ENCODE measurements at regions not wholly inside any gene's neighbourhood (a gene's known extent, or its start where the extent isn't known, plus 50 kb on each side); places are given as distances from the start of the nearest gene placed in this dataset.

DNA sequence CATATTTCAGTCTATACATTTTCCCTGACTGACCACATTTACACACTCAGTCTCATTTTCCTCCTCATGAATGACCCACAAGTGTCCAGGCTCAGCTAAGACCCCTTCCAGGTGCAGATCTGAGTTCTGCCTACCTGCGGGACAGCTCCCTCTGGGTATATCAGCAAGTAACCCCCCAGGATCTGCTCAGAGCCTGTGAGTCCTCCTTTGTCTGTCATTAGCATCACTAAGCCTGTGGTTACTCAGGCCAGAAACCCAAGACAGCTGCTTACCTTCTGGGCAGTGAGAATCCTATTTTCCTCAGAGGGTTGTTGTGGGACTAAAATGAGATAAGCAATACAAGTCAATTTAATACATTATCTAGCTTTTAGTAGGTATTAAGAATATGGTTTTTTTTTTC, 487.6 kb upstream of the BOD1L1 start:
- no peaks in the 10 kb centered on the region for H3K36me3 ChIP-seq
- H3K27ac ChIP-seq: no peak overlapping the region
- no peaks in the 10 kb centered on the region for H3K27me3 ChIP-seq (ENCODE audit: insufficient read depth, low read depth, severe bottlenecking)
- no peaks in the 10 kb centered on the region for H3K9me3 ChIP-seq (ENCODE audit: severe bottlenecking)
- TF ChIP-seq, protein P1, sequence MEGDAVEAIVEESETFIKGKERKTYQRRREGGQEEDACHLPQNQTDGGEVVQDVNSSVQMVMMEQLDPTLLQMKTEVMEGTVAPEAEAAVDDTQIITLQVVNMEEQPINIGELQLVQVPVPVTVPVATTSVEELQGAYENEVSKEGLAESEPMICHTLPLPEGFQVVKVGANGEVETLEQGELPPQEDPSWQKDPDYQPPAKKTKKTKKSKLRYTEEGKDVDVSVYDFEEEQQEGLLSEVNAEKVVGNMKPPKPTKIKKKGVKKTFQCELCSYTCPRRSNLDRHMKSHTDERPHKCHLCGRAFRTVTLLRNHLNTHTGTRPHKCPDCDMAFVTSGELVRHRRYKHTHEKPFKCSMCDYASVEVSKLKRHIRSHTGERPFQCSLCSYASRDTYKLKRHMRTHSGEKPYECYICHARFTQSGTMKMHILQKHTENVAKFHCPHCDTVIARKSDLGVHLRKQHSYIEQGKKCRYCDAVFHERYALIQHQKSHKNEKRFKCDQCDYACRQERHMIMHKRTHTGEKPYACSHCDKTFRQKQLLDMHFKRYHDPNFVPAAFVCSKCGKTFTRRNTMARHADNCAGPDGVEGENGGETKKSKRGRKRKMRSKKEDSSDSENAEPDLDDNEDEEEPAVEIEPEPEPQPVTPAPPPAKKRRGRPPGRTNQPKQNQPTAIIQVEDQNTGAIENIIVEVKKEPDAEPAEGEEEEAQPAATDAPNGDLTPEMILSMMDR (IDR thresholded peaks at IDR 0.05; ENCODE audit: low read depth, low read length): no peak
- no peak overlapping the region for H3K4me3 ChIP-seq (ENCODE audit: low read depth, low read length)
- peak; percentile 22 for DNase-seq

DNA sequence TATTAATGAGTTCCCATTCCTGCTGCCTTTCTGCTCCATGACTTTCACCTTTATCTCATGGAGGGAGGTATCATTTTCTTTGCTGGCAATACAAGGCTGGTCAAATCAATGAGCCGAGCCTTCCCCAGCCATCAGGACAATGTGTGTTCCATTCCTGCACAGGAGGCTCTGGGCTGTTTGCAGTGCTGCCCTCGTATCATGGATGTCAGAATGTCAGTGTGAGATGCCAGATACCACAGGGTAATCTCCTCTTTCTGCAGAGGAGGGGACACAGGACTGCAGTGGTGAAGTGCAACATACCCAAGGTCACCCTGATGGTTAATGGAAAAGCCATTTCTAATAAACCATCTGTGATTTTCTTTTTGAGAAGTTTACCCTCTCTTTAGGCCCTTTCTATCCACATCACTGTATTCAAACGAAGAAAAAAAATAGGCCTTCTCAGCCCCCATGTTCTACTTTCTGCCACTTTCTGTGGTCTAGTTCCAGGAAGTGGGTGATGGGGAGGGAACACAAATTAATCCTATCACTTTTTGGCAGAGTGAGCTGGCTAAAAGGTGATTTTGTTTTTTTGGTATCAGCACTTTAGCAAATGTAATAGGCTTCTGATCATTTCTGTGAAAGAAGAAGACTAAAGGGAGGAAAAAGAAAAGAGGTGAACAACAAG, 490.2 kb upstream of the BOD1L1 start:
- TF ChIP-seq, protein P1 (IDR thresholded peaks at IDR 0.05; ENCODE audit: low read depth, low read length): no peak
- no peak for DNase-seq
- H3K27ac ChIP-seq: no peak overlapping the region
- H3K27me3 ChIP-seq (ENCODE audit: insufficient read depth, low read depth, severe bottlenecking): no peaks in the 10 kb centered on the region
- no peaks in the 10 kb centered on the region for H3K9me3 ChIP-seq (ENCODE audit: severe bottlenecking)
- no peaks in the 10 kb centered on the region for H3K36me3 ChIP-seq
- H3K4me3 ChIP-seq (ENCODE audit: low read depth, low read length): no peak overlapping the region

DNA sequence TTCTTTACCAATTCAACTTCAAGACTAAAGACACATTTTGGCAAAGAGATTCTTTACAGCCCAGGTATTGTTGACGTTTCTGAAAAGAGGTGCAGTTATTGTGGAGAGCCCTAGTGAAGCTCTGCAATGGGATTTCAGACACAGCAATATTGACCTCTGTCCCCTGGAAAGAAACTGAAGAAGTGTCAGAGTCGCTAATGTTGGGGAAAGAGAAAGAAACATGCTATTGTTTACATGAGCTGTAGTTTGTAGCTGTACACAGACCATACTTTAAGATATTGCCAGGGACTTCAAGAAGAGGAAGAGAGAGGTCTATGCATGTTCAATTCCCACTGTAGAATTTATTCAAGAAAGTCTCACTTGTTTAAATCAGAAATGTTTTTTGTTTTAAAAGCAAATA, 497.3 kb upstream of the BOD1L1 start:
- H3K9me3 ChIP-seq (ENCODE audit: severe bottlenecking): no peaks in the 10 kb centered on the region
- no peak for DNase-seq
- TF ChIP-seq, protein P1 (IDR thresholded peaks at IDR 0.05; ENCODE audit: low read depth, low read length): no peak
- H3K4me3 ChIP-seq (ENCODE audit: low read depth, low read length): no peak overlapping the region
- no peak overlapping the region for H3K27ac ChIP-seq
- no peaks in the 10 kb centered on the region for H3K36me3 ChIP-seq
- no peaks in the 10 kb centered on the region for H3K27me3 ChIP-seq (ENCODE audit: insufficient read depth, low read depth, severe bottlenecking)

DNA sequence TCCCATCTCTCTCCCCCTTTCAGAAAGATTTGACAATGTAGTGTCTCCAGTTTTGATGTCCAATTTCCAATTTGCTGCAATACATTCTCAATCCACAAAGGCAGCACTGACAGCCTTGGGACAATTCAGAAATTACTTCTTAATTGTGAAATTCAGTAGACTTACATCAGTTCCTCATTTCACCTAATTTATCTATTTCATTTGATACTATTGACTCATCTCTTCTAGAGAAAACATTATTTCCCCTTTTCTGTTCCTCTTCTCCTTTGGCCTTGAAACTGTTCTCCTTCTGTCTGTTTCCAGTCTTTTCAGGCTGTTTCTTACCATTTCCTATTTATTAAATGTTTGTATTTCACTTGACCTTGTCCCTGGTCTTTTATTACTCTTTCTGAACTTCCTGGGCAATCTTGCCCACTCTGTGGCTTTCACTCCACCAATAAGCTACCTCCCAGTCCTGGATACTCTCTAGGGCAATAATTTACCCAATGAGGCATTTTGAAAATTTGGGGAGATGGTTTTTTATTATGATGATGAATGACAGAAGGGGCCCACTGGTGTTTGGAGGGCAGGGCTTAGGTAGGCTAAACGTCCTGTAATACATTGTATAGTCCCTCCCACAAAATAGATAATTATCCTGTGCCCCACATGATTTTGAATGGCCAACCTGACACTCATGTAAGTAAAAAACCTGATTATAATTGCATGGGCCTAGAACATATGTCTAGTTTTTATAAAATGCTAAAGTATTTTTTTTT, 498.0 kb upstream of the BOD1L1 start:
- TF ChIP-seq, protein P1 (IDR thresholded peaks at IDR 0.05; ENCODE audit: low read depth, low read length): no peak
- Histone ChIP-seq H3K27ac (no peak overlapping the region), H3K27me3 (ENCODE audit: insufficient read depth, low read depth, severe bottlenecking) (no peaks in the 10 kb centered on the region), H3K36me3 (no peaks in the 10 kb centered on the region), H3K4me3 (ENCODE audit: low read depth, low read length) (no peak overlapping the region), H3K9me3 (ENCODE audit: severe bottlenecking) (no peaks in the 10 kb centered on the region)
- no peak for DNase-seq

DNA sequence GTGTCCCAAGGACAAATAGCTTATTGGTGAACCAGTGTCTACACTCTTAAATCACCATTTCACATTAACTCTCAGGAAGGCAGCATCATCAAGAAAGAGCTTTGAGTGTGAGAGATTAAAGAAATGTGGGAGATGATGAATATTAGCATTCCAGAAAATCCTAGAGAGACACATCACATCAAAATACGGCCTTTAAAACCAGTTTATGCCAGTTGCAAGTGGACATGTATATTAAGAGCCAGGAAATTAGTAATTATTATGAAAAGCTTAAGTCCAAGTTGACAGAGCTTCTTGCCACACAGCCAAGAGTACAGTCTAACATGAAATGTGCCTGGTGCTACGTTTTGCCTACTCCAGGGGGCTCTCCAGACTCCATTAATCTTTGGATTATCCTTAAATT, 503.0 kb upstream of the BOD1L1 start:
- DNase-seq: no peak
- Histone ChIP-seq H3K27ac (no peak overlapping the region), H3K9me3 (ENCODE audit: severe bottlenecking) (no peaks in the 10 kb centered on the region), H3K36me3 (no peaks in the 10 kb centered on the region), H3K27me3 (ENCODE audit: insufficient read depth, low read depth, severe bottlenecking) (no peaks in the 10 kb centered on the region), H3K4me3 (ENCODE audit: low read depth, low read length) (no peak overlapping the region)
- TF ChIP-seq, protein P1 (IDR thresholded peaks at IDR 0.05; ENCODE audit: low read depth, low read length): no peak
